ENCODE measurements at regions not wholly inside any gene's neighbourhood (a gene's known extent, or its start where the extent isn't known, plus 50 kb on each side); places are given as distances from the start of the nearest gene placed in this dataset.

DNA sequence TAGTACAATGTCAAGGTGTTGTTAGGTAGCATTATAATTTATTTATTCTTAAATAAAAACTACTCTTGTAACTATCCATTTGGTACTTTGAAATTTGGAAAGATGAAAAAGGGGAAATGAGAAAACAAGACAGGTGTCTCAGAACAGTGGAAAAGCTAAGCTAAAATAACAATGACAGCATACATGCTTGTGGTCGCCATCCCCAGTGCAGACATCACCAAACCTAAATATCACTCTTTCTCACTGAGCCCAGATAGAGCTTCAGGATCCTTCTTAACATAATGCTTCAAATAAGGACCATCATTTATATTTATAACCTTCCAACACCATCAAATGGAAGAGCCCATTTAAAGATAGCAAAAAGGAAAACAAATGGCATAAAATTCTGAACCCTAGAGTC is 434.4 kb upstream of the BRINP1 start:
- Histone ChIP-seq H3K9me3 (ENCODE audit: control insufficient read depth, low read depth, low read length) (no peaks in the 10 kb centered on the region), H3K23me2 (ENCODE audit: insufficient read length, low read depth, low read length, poor library complexity, severe bottlenecking) (no peaks in the 10 kb centered on the region), H3K9ac (ENCODE audit: extremely low read depth, insufficient read length, low read length) (no peak overlapping the region), H4K20me1 (ENCODE audit: control insufficient read depth, insufficient read depth, insufficient read length) (no peaks in the 10 kb centered on the region), H2BK20ac (ENCODE audit: low read depth, low read length, poor library complexity, severe bottlenecking) (no peak overlapping the region), H3K27ac (ENCODE audit: insufficient read length, low read depth, low read length) (no peak overlapping the region), H3K18ac (ENCODE audit: insufficient read length, low read depth, low read length) (no peak overlapping the region), H4K8ac (replicated peaks; ENCODE audit: insufficient read length, low read depth, low read length) (no peak overlapping the region), H3K4me2 (ENCODE audit: insufficient read depth, insufficient read length, low read length) (no peak overlapping the region), H2AK5ac (ENCODE audit: insufficient read length, low read length) (no peak overlapping the region), H3T11ph (ENCODE audit: low read length) (no peak overlapping the region), H2BK12ac (ENCODE audit: insufficient read length, low read depth, low read length) (no peak overlapping the region), H4K5ac (ENCODE audit: insufficient read length, low read depth, low read length) (no peak overlapping the region), H2BK120ac (ENCODE audit: low read depth, low read length, poor library complexity, severe bottlenecking) (no peak overlapping the region), H3K4ac (ENCODE audit: low read depth, low read length) (no peak overlapping the region), H4K91ac (ENCODE audit: insufficient read length, low read depth, low read length) (no peak overlapping the region), H3K27me3 (ENCODE audit: insufficient read depth, low read length) (no peaks in the 10 kb centered on the region), H2BK5ac (ENCODE audit: insufficient read length, low read length) (no peak overlapping the region), H3K56ac (ENCODE audit: insufficient read length, low read depth, low read length) (no peak overlapping the region), H2AFZ (ENCODE audit: low read length) (no peak overlapping the region), H3K79me1 (ENCODE audit: insufficient read depth, low read depth, low read length, poor library complexity, severe bottlenecking) (no peaks in the 10 kb centered on the region), H3K79me2 (ENCODE audit: insufficient read depth, low read length) (no peaks in the 10 kb centered on the region), H3K23ac (ENCODE audit: insufficient read length, low read depth, low read length) (no peak overlapping the region), H2BK15ac (ENCODE audit: low read depth, low read length) (no peak overlapping the region), H3K4me1 (ENCODE audit: insufficient read depth, low read length) (peaks cover 2% of the 10 kb centered on the region; the same call in 1 of the 2 replicates), H3K14ac (ENCODE audit: insufficient read depth, low read length) (no peak overlapping the region)
- Mint-ChIP-seq H3K4me1 (peaks cover 0 to 7% of the 10 kb centered on the region in 2 experiments; a peak in 2 of 4 replicates), H3K36me3 (ENCODE audit: insufficient read depth in 1 of 3, low read depth in 3 of 3) (no peaks in the 10 kb centered on the region; a peak in 1 of 7 replicates), H3K4me3 (no peak overlapping the region), H3K9me3 (no peaks in the 10 kb centered on the region; a peak in 1 of 5 replicates), H3K27ac (no peak overlapping the region), H3K27me3 (ENCODE audit: low read depth) (no peaks in the 10 kb centered on the region)
- WGBS (ENCODE audit: extremely low coverage, insufficient read length, low lambda C conversion rate), result no CpG with 5 or more reads among the region's 1 CpG
- DNase-seq, result no peak
- TF ChIP-seq, protein P1, sequence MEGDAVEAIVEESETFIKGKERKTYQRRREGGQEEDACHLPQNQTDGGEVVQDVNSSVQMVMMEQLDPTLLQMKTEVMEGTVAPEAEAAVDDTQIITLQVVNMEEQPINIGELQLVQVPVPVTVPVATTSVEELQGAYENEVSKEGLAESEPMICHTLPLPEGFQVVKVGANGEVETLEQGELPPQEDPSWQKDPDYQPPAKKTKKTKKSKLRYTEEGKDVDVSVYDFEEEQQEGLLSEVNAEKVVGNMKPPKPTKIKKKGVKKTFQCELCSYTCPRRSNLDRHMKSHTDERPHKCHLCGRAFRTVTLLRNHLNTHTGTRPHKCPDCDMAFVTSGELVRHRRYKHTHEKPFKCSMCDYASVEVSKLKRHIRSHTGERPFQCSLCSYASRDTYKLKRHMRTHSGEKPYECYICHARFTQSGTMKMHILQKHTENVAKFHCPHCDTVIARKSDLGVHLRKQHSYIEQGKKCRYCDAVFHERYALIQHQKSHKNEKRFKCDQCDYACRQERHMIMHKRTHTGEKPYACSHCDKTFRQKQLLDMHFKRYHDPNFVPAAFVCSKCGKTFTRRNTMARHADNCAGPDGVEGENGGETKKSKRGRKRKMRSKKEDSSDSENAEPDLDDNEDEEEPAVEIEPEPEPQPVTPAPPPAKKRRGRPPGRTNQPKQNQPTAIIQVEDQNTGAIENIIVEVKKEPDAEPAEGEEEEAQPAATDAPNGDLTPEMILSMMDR (conservative IDR thresholded peaks at IDR 0.05), result no peak

Data from H9 (cell line).